GM10266 (cell line): ENCODE measurements at regions not wholly inside any gene's neighbourhood (a gene's known extent, or its start where the extent isn't known, plus 50 kb on each side); places are given as distances from the start of the nearest gene placed in this dataset.

Source experiments
- DNase-seq: peaks from one replicate; pipeline ENCODE4 v3.0.0; 2012; ENCODE audit errors: extremely low spot score
- TF ChIP-seq, protein P1 (sequence below): IDR thresholded peaks from 2 replicates; pipeline ENCODE4 v1.5.1; 2012; ENCODE audit warnings: mild to moderate bottlenecking, low read depth; ENCODE audit not compliant: control insufficient read depth, insufficient read depth; ENCODE audit errors: missing control alignments

GRCh38 chr10:6763423-6763822, 183.3 kb upstream of the PRKCQ start:
- no peak for DNase-seq
- TF ChIP-seq, protein P1, sequence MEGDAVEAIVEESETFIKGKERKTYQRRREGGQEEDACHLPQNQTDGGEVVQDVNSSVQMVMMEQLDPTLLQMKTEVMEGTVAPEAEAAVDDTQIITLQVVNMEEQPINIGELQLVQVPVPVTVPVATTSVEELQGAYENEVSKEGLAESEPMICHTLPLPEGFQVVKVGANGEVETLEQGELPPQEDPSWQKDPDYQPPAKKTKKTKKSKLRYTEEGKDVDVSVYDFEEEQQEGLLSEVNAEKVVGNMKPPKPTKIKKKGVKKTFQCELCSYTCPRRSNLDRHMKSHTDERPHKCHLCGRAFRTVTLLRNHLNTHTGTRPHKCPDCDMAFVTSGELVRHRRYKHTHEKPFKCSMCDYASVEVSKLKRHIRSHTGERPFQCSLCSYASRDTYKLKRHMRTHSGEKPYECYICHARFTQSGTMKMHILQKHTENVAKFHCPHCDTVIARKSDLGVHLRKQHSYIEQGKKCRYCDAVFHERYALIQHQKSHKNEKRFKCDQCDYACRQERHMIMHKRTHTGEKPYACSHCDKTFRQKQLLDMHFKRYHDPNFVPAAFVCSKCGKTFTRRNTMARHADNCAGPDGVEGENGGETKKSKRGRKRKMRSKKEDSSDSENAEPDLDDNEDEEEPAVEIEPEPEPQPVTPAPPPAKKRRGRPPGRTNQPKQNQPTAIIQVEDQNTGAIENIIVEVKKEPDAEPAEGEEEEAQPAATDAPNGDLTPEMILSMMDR, result no peak

DNA sequence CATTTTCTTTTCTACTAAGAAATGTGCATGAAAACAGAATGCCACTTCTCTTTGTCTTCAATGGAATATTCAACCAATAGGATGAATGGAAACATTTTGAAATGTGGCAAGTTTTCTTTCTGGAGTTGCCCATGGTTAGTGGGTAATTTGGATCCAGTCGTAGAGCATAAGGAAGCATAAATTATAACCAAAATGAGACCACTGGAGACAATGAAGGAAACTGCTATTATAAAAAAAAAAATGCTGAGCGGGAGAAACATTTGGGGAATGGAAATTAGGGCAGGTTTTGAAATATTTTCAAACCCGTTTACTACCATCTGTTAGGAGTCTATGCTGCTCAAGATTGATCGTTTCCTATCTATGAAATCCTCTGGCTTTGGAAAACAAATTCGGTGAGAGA, 182.9 kb upstream of the PRKCQ start:
- no peak for DNase-seq
- TF ChIP-seq, protein P1, result no peak

GRCh38 chr10:6759961-6760360, 179.9 kb upstream of the PRKCQ start:
- TF ChIP-seq, protein P1, result no peak
- DNase-seq, result no peak

DNA sequence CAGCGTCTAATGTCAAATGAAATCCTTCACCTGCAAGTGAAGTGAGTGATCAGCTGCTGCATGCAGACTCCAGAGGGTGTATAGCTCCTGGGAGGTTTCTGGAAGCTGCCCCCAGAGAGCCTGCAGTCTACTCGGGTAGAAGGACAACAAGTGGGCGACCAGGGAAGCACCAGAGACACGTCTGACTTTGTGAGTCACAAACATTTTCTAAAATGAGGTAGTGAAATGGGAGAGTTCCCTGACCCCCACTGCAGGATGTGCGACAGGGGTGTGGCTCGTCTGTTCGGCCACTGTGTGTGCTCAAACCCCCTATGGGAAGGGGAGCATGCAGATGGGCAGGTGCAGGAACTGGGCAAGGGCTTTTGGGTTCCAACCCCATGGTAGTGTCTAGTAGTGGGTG, 177.1 kb upstream of the PRKCQ start:
- TF ChIP-seq, protein P1, result no peak
- DNase-seq, result no peak

GRCh38 chr10:6756716-6757115, 176.6 kb upstream of the PRKCQ start:
- no peak for DNase-seq
- TF ChIP-seq, protein P1, result no peak

DNA sequence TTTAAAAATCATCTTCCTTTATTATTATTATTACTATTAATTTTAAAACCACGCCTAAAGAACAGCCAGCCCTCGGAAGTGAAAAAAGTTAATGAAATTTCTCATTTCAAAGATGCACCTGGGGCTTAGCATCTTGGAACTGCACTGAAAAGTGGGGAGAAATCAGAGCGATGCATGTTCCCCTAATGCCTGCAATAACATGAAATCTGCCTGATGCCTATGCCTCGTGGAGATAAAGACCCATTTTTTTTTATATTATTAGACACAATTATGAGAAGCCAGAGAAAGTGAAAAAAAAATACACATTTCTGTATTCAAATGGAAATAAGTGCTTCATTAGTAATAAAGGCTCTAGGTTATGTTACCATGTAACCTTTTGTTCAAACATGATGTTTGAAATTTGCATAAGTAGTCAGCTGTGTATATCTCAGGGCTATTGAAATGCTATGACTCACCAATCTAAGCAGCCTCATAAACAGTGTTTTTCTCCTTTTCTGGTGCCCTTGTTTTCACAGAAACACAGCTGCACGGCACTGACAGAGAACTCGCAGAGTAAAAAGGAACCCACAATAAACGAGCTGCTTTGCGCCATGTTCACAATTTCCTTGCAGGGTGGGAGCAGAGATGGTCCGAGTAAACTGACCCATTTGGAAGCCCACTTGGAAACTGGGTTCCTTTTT, 175.8 kb upstream of the PRKCQ start:
- no peak for DNase-seq
- TF ChIP-seq, protein P1, result no peak

DNA sequence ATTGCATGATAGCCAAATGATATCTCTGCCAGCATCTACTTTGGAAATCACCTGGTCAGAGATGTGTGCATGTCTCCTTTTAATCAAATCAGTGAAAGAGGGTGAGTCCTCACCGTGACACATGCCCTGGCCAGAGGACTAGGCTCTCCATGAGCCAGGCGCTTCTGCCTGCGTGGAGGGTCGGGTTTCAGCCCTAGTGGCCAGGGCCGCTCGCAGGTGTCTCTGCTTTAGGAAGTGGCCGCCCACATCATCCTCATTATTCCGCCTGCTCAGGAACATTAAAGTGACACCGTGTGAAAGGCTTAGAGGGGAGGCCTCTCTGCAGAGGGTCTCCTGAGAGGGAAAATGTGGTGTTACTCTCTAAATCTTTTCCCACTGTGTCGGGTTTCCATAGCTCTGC, 173.6 kb upstream of the PRKCQ start:
- DNase-seq, result no peak
- TF ChIP-seq, protein P1, result no peak
